ENCODE measurements at regions not wholly inside any gene's neighbourhood (a gene's known extent, or its start where the extent isn't known, plus 50 kb on each side); places are given as distances from the start of the nearest gene placed in this dataset.

DNA sequence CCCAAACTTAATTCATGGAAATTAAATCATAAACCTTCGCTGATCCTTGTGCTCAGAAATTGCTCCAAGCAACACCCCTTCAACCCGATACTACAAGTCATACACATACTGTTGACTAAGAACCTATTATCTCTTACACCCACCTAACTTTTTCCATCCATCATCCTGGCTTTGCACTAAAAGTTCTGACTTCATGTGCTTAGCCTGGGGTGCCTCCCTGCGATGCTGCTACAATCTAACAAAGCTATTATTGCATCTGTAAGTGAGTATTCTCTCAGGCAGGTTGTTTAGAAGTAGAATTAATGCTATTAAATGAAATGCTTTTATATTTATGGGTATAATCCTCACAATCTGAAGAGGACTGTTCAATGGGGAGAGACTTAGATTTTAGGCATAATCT is 619.8 kb downstream of the CCDC85A start:
- TF ChIP-seq, protein P1, sequence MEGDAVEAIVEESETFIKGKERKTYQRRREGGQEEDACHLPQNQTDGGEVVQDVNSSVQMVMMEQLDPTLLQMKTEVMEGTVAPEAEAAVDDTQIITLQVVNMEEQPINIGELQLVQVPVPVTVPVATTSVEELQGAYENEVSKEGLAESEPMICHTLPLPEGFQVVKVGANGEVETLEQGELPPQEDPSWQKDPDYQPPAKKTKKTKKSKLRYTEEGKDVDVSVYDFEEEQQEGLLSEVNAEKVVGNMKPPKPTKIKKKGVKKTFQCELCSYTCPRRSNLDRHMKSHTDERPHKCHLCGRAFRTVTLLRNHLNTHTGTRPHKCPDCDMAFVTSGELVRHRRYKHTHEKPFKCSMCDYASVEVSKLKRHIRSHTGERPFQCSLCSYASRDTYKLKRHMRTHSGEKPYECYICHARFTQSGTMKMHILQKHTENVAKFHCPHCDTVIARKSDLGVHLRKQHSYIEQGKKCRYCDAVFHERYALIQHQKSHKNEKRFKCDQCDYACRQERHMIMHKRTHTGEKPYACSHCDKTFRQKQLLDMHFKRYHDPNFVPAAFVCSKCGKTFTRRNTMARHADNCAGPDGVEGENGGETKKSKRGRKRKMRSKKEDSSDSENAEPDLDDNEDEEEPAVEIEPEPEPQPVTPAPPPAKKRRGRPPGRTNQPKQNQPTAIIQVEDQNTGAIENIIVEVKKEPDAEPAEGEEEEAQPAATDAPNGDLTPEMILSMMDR (IDR thresholded peaks at IDR 0.05; ENCODE audit: low read length): no peak
- TF ChIP-seq EZH2 (optimal IDR thresholded peaks at IDR 0.05; ENCODE audit: low read depth, low read length) (no peak), EZH2phosphoT487 (IDR thresholded peaks at IDR 0.05; ENCODE audit: low read length) (no peak)
